ENCODE measurements at regions not wholly inside any gene's neighbourhood (a gene's known extent, or its start where the extent isn't known, plus 50 kb on each side); places are given as distances from the start of the nearest gene placed in this dataset.
"Not testable (repeated sequence)": the region's sequence is repeated elsewhere in the genome, so short reads cannot be mapped to it uniquely, and the experiment has no call there.

DNA sequence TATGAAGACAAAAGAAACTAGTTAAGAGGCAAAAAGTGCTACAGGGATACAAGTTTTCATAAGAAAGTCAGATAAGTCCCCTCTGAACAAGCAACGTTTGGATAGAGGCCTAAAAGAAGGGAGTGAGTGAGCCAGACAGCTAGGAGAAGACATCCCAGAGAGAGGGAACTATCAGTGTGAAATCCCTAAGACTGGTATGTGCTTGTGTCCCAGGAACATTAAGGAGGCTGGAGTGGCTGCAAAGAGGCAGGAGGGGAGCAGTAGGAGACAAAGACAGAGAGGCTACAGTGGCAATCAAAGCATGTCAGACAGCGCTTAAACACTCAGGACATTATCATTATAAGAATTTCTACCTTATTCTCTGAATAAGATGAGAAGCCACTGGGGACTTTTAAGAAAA, 139.1 kb upstream of the STK32A start:
- no peak for DNase-seq
- H3K9me3 ChIP-seq = no peaks in the 10 kb centered on the region
- no peak overlapping the region for H3K27ac ChIP-seq
- no peak overlapping the region for H3K4me3 ChIP-seq
- no peaks in the 10 kb centered on the region for H3K27me3 ChIP-seq
- TF ChIP-seq, protein P1, sequence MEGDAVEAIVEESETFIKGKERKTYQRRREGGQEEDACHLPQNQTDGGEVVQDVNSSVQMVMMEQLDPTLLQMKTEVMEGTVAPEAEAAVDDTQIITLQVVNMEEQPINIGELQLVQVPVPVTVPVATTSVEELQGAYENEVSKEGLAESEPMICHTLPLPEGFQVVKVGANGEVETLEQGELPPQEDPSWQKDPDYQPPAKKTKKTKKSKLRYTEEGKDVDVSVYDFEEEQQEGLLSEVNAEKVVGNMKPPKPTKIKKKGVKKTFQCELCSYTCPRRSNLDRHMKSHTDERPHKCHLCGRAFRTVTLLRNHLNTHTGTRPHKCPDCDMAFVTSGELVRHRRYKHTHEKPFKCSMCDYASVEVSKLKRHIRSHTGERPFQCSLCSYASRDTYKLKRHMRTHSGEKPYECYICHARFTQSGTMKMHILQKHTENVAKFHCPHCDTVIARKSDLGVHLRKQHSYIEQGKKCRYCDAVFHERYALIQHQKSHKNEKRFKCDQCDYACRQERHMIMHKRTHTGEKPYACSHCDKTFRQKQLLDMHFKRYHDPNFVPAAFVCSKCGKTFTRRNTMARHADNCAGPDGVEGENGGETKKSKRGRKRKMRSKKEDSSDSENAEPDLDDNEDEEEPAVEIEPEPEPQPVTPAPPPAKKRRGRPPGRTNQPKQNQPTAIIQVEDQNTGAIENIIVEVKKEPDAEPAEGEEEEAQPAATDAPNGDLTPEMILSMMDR (IDR thresholded peaks at IDR 0.05) = no peak
- no peak for TF ChIP-seq POLR2A (IDR thresholded peaks at IDR 0.05)
- H3K36me3 ChIP-seq (ENCODE audit: low read depth, missing control alignments) = no peaks in the 10 kb centered on the region
- intact Hi-C loops (cut with DNase I; ENCODE audit: low total_unique reads) = no loop called here
- 68 to 70% methylated on average over 2 of the region's 2 CpGs for WGBS, 2 donors
- H3K4me1 ChIP-seq = no peaks in the 10 kb centered on the region

GRCh38 chr5:147098233-147098790, 136.5 kb upstream of the STK32A start:
- WGBS, 2 donors = 14 to 18% methylated on average over 5 of the region's 5 CpGs
- peak; percentile 62 for DNase-seq
- Histone ChIP-seq H3K9me3 (no peaks in the 10 kb centered on the region), H3K27me3 (no peaks in the 10 kb centered on the region), H3K4me1 (no peaks in the 10 kb centered on the region), H3K4me3 (no peak overlapping the region), H3K36me3 (ENCODE audit: low read depth, missing control alignments) (no peaks in the 10 kb centered on the region), H3K27ac (no peak overlapping the region)
- intact Hi-C loops (cut with DNase I; ENCODE audit: low total_unique reads) = no loop called here
- no peak for TF ChIP-seq POLR2A (IDR thresholded peaks at IDR 0.05)
- TF ChIP-seq, protein P1 (IDR thresholded peaks at IDR 0.05) = peak in 2 of 3 experiments; percentile 21 to 59

- H3K9me3 ChIP-seq = no peaks in the 10 kb centered on the region
- 81 to 85% methylated on average over 6 of the region's 6 CpGs for WGBS, 2 donors
- no peak for TF ChIP-seq POLR2A (IDR thresholded peaks at IDR 0.05)
- DNase-seq = no peak
- H3K27me3 ChIP-seq = no peaks in the 10 kb centered on the region
- H3K27ac ChIP-seq = no peak overlapping the region
- intact Hi-C loops (cut with DNase I; ENCODE audit: low total_unique reads) = no loop called here
- no peaks in the 10 kb centered on the region for H3K4me1 ChIP-seq
- H3K4me3 ChIP-seq = no peak overlapping the region
- no peaks in the 10 kb centered on the region for H3K36me3 ChIP-seq (ENCODE audit: low read depth, missing control alignments)
Observed at GRCh38 chr5:147101659-147102369, 133.0 kb upstream of the STK32A start.

DNA sequence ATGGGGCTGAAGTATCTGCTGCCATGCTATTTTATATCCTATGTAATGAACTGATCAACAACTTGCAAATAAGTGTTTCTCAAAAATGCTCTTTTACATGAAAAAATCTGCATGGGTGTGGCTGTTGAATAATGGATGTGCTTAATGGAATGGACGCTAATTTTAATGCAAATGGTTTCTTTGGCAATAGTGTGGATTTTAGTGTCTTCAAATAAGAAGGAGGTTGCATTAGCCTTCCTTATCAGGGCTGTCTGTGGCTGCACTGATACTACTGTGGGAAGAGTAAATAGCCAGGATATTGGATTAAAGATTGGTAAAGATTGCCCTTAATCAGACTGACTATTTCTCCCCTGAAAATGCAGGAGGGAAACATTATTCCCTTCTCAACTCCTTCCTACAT, 121.9 kb upstream of the STK32A start:
- H3K27me3 ChIP-seq = no peaks in the 10 kb centered on the region

DNA sequence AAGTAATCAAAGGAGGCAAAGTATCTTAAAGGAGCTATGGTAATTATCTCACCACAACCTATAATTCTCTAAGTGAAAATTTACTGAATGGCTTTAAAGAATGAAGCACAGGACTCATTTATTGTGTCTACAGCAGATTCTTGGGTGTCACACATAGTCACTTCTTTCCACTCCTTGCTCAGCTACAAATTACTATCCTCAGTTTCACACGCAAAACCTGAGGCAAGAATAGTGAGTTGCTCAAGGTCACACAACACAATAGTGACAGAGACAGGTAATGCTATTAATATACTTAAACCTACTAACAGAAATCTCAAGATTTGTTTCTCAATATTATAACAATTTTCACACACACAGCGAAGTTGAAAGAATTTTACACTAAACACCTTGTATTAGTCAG, 120.9 kb upstream of the STK32A start:
- TF ChIP-seq POLR2A (IDR thresholded peaks at IDR 0.05) = no peak
- TF ChIP-seq, protein P1 (IDR thresholded peaks at IDR 0.05) = no peak
- DNase-seq = no peak
- Histone ChIP-seq H3K4me3 (no peak overlapping the region), H3K27me3 (no peaks in the 10 kb centered on the region), H3K27ac (no peak overlapping the region), H3K36me3 (ENCODE audit: low read depth, missing control alignments) (no peaks in the 10 kb centered on the region), H3K9me3 (no peaks in the 10 kb centered on the region), H3K4me1 (no peaks in the 10 kb centered on the region)
- 78 to 80% methylated on average over 2 of the region's 2 CpGs for WGBS, 2 donors
- intact Hi-C loops (cut with DNase I; ENCODE audit: low total_unique reads) = no loop called here

More for the DNA sequence above, 121.9 kb upstream of the STK32A start:
- Histone ChIP-seq H3K4me1 (no peaks in the 10 kb centered on the region), H3K4me3 (no peak overlapping the region), H3K36me3 (ENCODE audit: low read depth, missing control alignments) (no peaks in the 10 kb centered on the region), H3K9me3 (no peaks in the 10 kb centered on the region), H3K27ac (no peak overlapping the region)
- DNase-seq = no peak
- TF ChIP-seq, protein P1 (IDR thresholded peaks at IDR 0.05) = no peak
- TF ChIP-seq POLR2A (IDR thresholded peaks at IDR 0.05) = no peak
- intact Hi-C loops (cut with DNase I; ENCODE audit: low total_unique reads) = no loop called here
- 86 to 89% methylated on average over 1 of the region's 1 CpG for WGBS, 2 donors

GRCh38 chr5:147139759-147140158, 95.1 kb upstream of the STK32A start:
- H3K36me3 ChIP-seq (ENCODE audit: low read depth, missing control alignments); H3K4me3 ChIP-seq; intact Hi-C loops (cut with DNase I; ENCODE audit: low total_unique reads); DNase-seq; H3K9me3 ChIP-seq; H3K27ac ChIP-seq; H3K27me3 ChIP-seq; H3K4me1 ChIP-seq: not testable (repeated sequence)
